ENCODE measurements at regions not wholly inside any gene's neighbourhood (a gene's known extent, or its start where the extent isn't known, plus 50 kb on each side); places are given as distances from the start of the nearest gene placed in this dataset.

DNA sequence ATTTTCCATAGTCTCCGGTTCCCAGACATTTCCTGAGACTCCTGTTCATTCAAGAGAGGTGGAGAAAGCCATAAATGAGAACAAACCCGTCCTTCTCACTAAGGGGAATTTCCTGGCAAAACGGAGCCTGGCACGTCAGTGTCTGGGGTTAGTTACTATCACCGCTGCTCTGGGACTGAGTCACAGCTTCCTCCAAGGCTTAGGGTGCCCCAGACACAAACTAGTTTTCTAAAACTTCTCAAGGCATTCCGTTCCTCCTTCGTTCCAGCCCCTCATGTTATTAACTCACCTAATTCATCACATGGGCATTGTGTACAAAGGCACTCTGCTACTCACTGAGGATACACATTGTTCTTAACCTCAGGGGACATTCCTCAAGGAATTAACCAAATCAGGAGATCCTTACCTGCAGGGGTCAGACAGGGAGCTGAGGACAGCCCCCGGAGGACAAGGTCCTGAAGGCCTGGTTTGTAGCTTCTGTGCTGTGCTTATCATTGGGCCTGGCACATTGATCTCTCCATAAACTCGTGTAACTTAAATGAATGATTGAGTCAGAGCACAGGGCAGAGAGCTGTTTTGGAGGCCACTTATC is 103.0 kb upstream of the KLF6 start:
- TF ChIP-seq, protein P1, sequence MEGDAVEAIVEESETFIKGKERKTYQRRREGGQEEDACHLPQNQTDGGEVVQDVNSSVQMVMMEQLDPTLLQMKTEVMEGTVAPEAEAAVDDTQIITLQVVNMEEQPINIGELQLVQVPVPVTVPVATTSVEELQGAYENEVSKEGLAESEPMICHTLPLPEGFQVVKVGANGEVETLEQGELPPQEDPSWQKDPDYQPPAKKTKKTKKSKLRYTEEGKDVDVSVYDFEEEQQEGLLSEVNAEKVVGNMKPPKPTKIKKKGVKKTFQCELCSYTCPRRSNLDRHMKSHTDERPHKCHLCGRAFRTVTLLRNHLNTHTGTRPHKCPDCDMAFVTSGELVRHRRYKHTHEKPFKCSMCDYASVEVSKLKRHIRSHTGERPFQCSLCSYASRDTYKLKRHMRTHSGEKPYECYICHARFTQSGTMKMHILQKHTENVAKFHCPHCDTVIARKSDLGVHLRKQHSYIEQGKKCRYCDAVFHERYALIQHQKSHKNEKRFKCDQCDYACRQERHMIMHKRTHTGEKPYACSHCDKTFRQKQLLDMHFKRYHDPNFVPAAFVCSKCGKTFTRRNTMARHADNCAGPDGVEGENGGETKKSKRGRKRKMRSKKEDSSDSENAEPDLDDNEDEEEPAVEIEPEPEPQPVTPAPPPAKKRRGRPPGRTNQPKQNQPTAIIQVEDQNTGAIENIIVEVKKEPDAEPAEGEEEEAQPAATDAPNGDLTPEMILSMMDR (IDR thresholded peaks at IDR 0.05; ENCODE audit: borderline replicate concordance, extremely low read depth, low read length, poor library complexity, severe bottlenecking), result no peak
- TF ChIP-seq EZH2 (IDR thresholded peaks at IDR 0.05; ENCODE audit: borderline replicate concordance, low read depth, low read length, severe bottlenecking), result no peak

Data from DND-41 (cell line).